Activated naive CD4-positive, alpha-beta T cell treated with anti-CD3 and anti-CD28 coated beads for 36 hours (primary cell): ENCODE measurements at regions not wholly inside any gene's neighbourhood (a gene's known extent, or its start where the extent isn't known, plus 50 kb on each side); places are given as distances from the start of the nearest gene placed in this dataset.
"Not testable (repeated sequence)": the region's sequence is repeated elsewhere in the genome, so short reads cannot be mapped to it uniquely, and the experiment has no call there.

ENCODE experiments used
- CTCF ChIA-PET: fragments of 350-600 bp; sonication (Branson Sonifier 250); formaldehyde crosslinking; loops from one replicate; lab custom pipeline; 2021; ENCODE audit warnings: antibody characterized with exemption; lab: Charles Lee
- DNase-seq: peaks from one replicate; pipeline ENCODE4 v3.0.0-alpha.2; 2020
- H3K27ac Mint-ChIP-seq: one replicate; pipeline ENCODE4 v1.8.0; 2021; ENCODE audit warnings: mild to moderate bottlenecking, mixed read lengths
- H3K27me3 Mint-ChIP-seq: one replicate; pipeline ENCODE4 v1.8.0; 2021; ENCODE audit warnings: low read depth, mixed read lengths
- H3K36me3 Mint-ChIP-seq: one replicate; pipeline ENCODE4 v1.8.0; 2021; ENCODE audit warnings: low read depth, mixed read lengths
- H3K4me1 Mint-ChIP-seq: one replicate; pipeline ENCODE4 v1.8.0; 2021; ENCODE audit warnings: low read depth, mixed read lengths
- H3K4me3 Mint-ChIP-seq: one replicate; pipeline ENCODE4 v1.8.0; 2021; ENCODE audit warnings: mild to moderate bottlenecking, moderate library complexity, mixed read lengths
- H3K9me3 Mint-ChIP-seq: one replicate; pipeline ENCODE4 v1.8.0; 2021; ENCODE audit warnings: mixed read lengths
- intact Hi-C: fragments of 100-400 bp; cut with micrococcal nuclease; formaldehyde crosslinking; loops from one replicate; pipeline ENCODE4 v1.15.1; 2023

DNA sequence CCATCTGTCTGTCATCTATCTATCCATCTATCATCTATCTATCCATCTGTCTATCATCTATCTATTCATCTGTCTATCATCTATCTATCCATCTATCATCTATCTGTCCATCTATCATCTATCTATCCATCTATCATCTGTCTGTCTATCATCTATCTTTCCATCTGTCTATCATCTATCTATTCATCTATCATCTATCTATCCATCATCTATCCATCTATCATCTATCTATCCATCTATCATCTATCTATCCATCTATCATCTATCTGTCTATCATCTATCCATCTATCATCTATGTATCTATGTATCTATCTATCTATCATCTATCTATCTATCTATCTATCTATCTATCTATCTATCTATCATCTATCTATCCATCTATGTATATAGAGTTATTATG lies 671.6 kb downstream of the UTRN start:
- H3K27me3 Mint-ChIP-seq, H3K36me3 Mint-ChIP-seq, H3K4me3 Mint-ChIP-seq, intact Hi-C loops, H3K4me1 Mint-ChIP-seq, H3K9me3 Mint-ChIP-seq, CTCF ChIA-PET, DNase-seq, H3K27ac Mint-ChIP-seq: not testable (repeated sequence)

DNA sequence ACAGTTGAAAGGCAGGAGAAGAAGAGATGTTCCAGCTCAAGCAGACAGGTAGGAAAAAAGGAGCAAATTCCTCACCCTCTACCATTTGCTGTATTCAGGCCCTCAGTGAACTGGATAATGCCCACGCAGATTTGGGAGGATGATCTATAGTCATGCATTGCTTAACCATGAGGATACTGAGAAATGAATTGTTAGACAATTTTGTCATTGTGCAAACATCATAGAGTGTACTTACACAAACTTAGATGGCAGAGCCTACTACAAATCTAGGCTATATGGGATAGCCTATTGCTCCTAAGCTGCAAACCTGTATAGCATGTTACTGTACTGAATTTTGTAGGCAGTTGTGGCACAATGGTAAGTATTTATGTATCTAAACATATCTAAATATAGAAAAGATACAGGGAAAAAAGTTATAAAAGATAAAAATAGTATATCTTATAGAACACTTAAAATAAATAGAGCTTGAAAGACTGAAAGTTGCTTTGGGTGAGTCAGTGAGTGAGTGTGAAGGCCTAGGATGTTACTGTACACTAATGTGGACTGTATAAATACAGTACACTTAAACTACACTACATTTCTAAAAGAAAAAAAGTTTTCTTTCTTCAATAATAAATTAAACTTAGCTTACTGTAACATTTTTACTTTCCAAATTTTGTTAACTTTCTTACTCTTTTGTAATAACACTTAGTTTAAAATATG lies 672.3 kb downstream of the UTRN start:
- no peak overlapping the region for H3K27ac Mint-ChIP-seq
- CTCF ChIA-PET = interaction anchor here (0.8 kb wide), 1 partner anchor 40 kb away, joined by 5 read pairs; no protein-coding TSS in a partner anchor
- intact Hi-C loops = no loop called here
- H3K9me3 Mint-ChIP-seq = no peaks in the 10 kb centered on the region
- H3K36me3 Mint-ChIP-seq = no peaks in the 10 kb centered on the region
- no peaks in the 10 kb centered on the region for H3K27me3 Mint-ChIP-seq
- no peak overlapping the region for H3K4me3 Mint-ChIP-seq
- H3K4me1 Mint-ChIP-seq = no peaks in the 10 kb centered on the region
- DNase-seq = no peak

DNA sequence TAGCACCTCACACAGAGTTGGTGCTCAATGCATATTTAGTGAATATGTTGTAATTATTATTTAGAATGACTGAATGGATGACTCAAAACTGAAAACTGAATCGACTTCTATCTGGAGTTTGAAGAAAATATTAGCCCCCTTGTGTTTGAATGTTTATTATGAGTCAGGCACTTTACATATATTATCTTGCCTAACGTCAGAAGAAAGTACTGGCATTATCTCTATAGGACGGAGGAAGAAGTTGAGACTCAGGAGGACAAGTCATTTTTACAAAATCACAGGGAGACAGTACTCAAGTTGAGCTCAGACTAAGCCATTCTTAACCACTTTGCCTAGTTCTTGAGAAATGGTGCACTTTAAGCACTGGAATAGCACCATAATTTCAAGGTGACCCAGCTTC lies 684.0 kb downstream of the UTRN start:
- DNase-seq = no peak
- H3K36me3 Mint-ChIP-seq = no peaks in the 10 kb centered on the region
- no peaks in the 10 kb centered on the region for H3K4me1 Mint-ChIP-seq
- CTCF ChIA-PET = no interaction called here
- intact Hi-C loops = no loop called here
- H3K27me3 Mint-ChIP-seq = peaks cover 3% of the 10 kb centered on the region
- no peak overlapping the region for H3K27ac Mint-ChIP-seq
- H3K9me3 Mint-ChIP-seq = peaks cover 2% of the 10 kb centered on the region
- H3K4me3 Mint-ChIP-seq = no peak overlapping the region

DNA sequence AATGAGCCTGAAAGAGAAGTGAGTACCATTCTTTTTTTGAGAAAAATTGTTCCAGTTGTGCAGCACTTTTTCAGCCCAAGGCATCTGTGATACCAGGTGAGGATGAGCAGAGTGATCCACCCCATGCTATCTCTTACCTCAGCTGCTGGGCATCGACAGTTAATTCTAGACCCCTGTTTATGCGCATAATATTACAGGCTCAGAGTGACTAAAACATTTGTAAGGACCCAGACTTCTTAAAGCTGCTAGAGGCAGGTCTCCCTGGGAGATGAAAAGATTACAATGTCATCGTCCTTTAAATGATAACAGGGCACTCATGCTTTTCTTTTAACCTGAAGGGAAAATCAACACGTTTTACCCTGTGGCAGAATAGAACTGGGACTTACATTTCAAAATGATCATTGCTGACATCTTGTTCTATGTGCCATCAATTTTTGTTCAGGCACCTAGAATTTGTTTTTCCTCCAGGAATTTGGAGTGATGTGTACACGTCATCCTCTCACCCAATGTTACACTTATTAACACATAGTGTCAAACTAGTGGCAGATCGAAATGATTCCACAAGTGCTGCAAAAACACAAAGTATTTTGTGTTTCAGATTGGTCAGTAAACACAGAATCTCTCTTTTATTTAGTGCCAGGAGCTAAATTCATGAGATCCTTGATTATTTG lies 684.6 kb downstream of the UTRN start:
- H3K27me3 Mint-ChIP-seq = peaks cover 3% of the 10 kb centered on the region
- peaks cover 2% of the 10 kb centered on the region for H3K9me3 Mint-ChIP-seq
- intact Hi-C loops = no loop called here
- H3K27ac Mint-ChIP-seq = no peak overlapping the region
- no peaks in the 10 kb centered on the region for H3K36me3 Mint-ChIP-seq
- CTCF ChIA-PET = no interaction called here
- DNase-seq = no peak
- no peaks in the 10 kb centered on the region for H3K4me1 Mint-ChIP-seq
- H3K4me3 Mint-ChIP-seq = no peak overlapping the region

DNA sequence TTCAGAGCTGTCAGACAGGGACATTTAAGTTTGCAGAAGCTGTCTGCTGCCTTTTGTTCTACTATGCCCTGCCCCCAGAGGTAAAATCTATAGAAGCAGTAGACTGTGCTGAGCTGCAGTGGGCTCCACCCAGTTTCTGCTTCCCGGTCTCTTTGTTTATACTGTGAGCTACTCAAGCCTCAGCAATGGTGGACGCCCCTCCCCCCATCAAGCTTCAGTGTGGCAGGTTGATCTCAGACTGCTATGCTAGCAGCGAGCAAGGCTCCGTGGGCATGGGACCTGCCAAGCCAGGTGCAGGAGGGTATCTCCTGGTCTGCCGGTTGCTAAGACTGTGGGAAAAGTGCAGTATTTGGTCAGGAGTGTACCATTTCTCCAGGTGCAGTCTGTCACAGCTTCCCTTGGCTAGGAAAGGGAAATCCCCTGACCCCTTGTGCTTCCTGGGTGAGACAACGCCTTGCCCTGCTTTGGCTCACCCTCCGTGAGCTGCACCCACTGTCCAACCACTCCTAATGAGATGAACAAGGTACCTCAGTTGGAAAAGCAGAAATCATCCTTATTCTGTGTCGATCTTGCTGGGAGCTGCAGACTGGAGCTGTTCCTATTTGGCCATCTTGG lies 692.2 kb downstream of the UTRN start:
- H3K27ac Mint-ChIP-seq, H3K4me3 Mint-ChIP-seq, H3K36me3 Mint-ChIP-seq, H3K9me3 Mint-ChIP-seq, H3K4me1 Mint-ChIP-seq, intact Hi-C loops, DNase-seq, CTCF ChIA-PET: not testable (repeated sequence)
- H3K27me3 Mint-ChIP-seq = peaks cover 17% of the 10 kb centered on the region

DNA sequence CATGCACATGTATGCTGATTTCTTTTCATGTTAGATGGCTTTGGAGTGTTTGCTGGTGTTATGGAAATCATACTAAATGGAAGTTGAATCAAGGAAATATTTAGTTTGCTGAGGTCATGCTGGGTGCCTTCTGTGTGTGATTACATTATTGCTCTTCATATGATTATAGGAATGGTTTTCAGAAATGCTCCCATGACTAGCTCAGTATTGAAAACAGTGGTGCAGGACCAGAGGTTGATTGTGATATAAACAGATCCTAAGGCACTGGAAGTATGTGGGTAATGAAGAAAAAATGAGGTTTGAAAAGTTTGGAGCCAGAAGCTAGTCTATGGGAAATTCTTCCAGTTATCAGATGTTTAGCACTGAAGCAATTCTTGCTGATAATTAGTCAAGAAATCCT lies 693.1 kb downstream of the UTRN start:
- Mint-ChIP-seq H3K27ac (no peak overlapping the region), H3K36me3 (no peaks in the 10 kb centered on the region), H3K4me3 (no peak overlapping the region), H3K9me3 (peaks cover 3% of the 10 kb centered on the region), H3K4me1 (no peaks in the 10 kb centered on the region), H3K27me3 (peaks cover 17% of the 10 kb centered on the region)
- intact Hi-C loops = no loop called here
- no peak for DNase-seq
- CTCF ChIA-PET = no interaction called here

DNA sequence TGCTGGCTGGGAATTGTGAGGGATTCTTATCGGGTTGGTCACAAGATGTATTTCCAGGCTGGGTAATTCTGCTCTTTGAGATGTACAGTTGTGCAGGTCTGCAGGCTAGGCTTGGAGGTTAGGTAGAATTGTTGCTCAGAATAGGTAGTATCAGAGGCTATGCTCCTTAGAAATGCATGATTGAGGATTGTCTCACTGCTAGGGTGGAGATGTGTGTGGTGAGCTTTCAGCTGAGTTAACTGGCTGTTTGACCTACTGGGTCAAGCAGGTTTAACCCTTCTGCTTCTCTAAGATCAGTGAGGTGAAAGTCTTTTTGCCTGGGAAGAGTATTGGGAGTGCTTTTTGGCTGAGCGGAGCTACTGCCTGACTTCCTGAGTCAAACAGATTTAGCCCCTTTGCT lies 701.1 kb downstream of the UTRN start:
- Mint-ChIP-seq H3K4me1 (no peaks in the 10 kb centered on the region), H3K27me3 (peaks cover 25% of the 10 kb centered on the region), H3K27ac (no peak overlapping the region), H3K36me3 (peaks cover 1% of the 10 kb centered on the region), H3K4me3 (no peak overlapping the region), H3K9me3 (peaks cover 6% of the 10 kb centered on the region)
- DNase-seq = no peak
- intact Hi-C loops = no loop called here
- CTCF ChIA-PET = no interaction called here

DNA sequence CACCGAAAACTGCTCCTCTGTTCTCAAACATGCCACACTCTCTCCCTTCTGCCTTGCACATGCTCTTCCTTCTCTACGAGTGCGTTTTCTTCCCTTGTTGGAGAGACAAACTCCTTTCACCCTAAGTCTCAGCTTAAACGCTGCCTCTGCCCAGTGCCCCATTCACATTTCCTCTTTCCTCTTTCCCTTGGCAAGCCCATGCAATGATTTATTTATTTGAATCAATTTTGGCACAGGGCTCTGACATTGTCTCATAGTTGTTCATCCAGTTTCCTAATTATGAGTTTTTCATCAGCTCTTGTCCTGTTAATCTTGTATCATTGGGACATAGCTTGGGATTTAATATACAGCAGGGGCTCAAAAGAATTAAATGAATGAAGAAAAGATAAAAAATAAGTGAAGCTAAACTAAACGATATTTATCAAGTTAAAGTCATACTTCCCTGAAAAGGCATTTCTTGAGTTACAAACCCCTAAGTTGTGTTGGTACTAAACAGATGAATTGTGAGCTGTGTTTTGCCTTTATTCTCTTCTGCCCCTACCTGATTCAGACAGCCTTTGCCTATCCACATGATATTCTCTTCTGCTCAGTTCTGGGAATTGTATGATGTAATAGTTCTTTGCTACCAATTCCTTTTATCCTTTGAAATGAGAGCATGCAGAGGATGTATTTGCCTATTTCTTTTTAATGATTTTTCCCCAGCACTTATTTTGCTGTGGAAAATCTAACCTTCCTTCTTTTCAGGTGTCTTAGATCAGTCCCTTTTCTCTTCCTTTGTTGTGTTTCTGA lies 704.4 kb downstream of the UTRN start:
- H3K9me3 Mint-ChIP-seq = peaks cover 2% of the 10 kb centered on the region
- H3K4me1 Mint-ChIP-seq = no peaks in the 10 kb centered on the region
- peaks cover 1% of the 10 kb centered on the region for H3K36me3 Mint-ChIP-seq
- DNase-seq = no peak
- CTCF ChIA-PET = no interaction called here
- H3K27me3 Mint-ChIP-seq = peaks cover 30% of the 10 kb centered on the region
- H3K4me3 Mint-ChIP-seq = no peak overlapping the region
- H3K27ac Mint-ChIP-seq = no peak overlapping the region
- intact Hi-C loops = no loop called here

DNA sequence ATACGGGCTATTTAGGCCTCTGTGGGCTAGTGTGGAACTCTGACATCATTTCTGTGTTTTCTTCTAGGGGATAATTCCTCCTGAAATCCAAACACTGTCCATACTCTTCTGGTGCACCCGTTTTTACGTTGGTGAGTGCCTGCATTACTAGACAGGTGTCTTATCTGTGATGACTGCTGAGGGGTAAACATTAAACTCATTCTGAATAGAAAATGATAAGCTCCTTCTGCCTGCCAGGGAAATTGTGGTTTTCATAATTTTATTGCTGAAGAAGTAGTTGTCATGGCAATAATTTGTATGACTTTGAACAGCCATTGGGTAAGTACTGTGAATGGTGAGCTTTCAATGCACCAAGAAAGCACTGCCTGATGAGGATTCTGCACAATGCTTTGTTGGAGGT lies 705.6 kb downstream of the UTRN start:
- DNase-seq = no peak
- Mint-ChIP-seq H3K4me1 (no peaks in the 10 kb centered on the region), H3K36me3 (no peaks in the 10 kb centered on the region), H3K4me3 (no peak overlapping the region), H3K27ac (no peak overlapping the region), H3K9me3 (no peaks in the 10 kb centered on the region), H3K27me3 (peaks cover 36% of the 10 kb centered on the region)
- CTCF ChIA-PET = no interaction called here
- intact Hi-C loops = no loop called here

DNA sequence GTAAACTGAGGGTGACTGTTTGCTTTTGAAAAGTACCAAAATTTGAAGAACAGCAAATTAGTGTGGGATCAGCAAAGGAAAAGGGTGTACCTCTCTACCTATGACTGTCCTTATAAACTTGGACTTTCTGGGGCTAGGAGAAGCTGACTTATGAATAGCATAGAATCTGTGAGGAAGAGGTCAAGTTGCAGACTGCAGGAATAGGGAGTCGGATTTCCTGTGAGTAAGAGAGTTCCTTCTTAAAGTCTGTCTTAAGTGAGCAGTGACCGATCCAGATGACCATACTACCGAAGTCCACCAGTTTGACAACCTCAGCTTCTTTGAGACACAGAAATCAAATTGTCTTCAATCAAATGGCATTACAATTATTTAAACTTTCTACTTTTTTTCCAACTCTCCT lies 708.7 kb downstream of the UTRN start:
- H3K4me3 Mint-ChIP-seq = no peak overlapping the region
- H3K9me3 Mint-ChIP-seq = no peaks in the 10 kb centered on the region
- H3K4me1 Mint-ChIP-seq = no peaks in the 10 kb centered on the region
- peaks cover 27% of the 10 kb centered on the region for H3K27me3 Mint-ChIP-seq
- H3K27ac Mint-ChIP-seq = no peak overlapping the region
- H3K36me3 Mint-ChIP-seq = no peaks in the 10 kb centered on the region
- intact Hi-C loops = no loop called here
- CTCF ChIA-PET = no interaction called here
- DNase-seq = no peak

DNA sequence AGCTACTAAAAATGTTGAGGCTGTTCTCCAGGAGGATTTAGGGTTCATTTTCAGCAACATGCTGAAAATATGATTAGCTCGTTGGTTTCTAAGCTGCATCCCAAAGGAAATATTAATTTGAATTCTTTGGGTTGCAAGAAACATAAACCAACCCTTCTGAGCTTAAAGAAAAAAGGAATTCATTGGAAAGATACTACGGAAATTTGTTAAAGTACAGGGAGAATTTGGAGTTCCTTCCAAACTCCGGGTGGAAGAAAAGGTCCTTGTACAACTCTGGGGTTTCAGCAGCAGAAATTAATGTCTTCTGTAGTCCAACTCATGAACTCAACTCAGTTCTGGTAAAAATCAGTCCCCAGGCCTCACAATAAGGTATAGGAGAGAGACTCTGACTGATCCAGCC lies 712.9 kb downstream of the UTRN start:
- CTCF ChIA-PET = no interaction called here
- H3K27me3 Mint-ChIP-seq = peaks cover 18% of the 10 kb centered on the region
- no peaks in the 10 kb centered on the region for H3K36me3 Mint-ChIP-seq
- no peak overlapping the region for H3K27ac Mint-ChIP-seq
- no peak overlapping the region for H3K4me3 Mint-ChIP-seq
- no peaks in the 10 kb centered on the region for H3K9me3 Mint-ChIP-seq
- H3K4me1 Mint-ChIP-seq = no peaks in the 10 kb centered on the region
- intact Hi-C loops = no loop called here
- no peak for DNase-seq

DNA sequence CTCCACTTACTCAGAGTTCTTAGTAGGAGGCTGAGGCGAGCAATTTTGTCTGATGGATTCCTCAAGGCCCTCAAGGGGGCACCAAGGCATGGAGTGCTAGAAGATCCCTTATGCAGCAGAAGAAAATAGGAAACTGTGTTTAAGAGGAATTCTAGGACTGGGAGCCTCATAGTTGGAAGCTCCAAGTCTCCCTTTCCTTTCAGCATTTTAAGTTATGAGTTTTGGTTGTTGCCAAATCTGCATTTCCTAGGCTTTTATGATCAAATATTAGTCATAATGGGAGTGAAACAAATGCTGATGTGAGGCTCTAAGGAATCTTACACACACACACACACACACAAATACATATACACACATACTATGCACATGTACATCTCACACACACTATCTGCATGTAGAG lies 714.0 kb downstream of the UTRN start:
- Mint-ChIP-seq H3K36me3 (no peaks in the 10 kb centered on the region), H3K4me1 (no peaks in the 10 kb centered on the region), H3K4me3 (no peak overlapping the region), H3K9me3 (no peaks in the 10 kb centered on the region), H3K27me3 (peaks cover 15% of the 10 kb centered on the region), H3K27ac (no peak overlapping the region)
- intact Hi-C loops = no loop called here
- DNase-seq = no peak
- CTCF ChIA-PET = no interaction called here
